ENCODE measurements at regions not wholly inside any gene's neighbourhood (a gene's known extent, or its start where the extent isn't known, plus 50 kb on each side); places are given as distances from the start of the nearest gene placed in this dataset.

DNA sequence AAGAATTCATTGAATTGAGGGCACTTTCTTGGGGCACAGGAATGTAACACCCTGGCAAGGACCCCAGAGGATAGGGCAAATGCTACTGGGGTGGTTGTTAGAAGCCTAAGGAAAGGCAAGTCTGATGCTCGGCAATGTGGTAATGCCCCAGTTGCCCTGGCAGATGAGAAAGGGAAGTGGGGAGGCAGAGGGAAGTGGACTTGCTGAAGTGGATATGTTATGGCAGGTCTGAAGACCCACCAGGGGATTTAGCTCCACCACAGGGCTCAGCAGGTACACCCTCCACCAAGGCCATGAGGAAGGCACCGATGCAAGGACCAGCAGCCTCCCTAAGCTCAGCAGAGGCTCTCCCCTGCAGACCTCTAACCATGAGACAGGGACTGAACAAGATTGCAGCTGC lies 184.8 kb downstream of the IRX5 start:
- Histone ChIP-seq H3K36me3 (ENCODE audit: control insufficient read depth, low read length) (no peaks in the 10 kb centered on the region), H3K27me3 (ENCODE audit: control insufficient read depth, low read length) (no peaks in the 10 kb centered on the region), H3K4me3 (ENCODE audit: low read length) (no peak overlapping the region), H4K20me1 (ENCODE audit: control insufficient read depth, insufficient read depth, low read depth, low read length) (no peaks in the 10 kb centered on the region), H3K4me2 (ENCODE audit: low read length) (no peak overlapping the region), H3K9me2 (replicated peaks; ENCODE audit: control insufficient read depth, low read length) (no peaks in the 10 kb centered on the region), H3K4me1 (ENCODE audit: control insufficient read depth, low read length) (no peaks in the 10 kb centered on the region), H3K27ac (ENCODE audit: low read depth, low read length) (no peak overlapping the region), H3F3A (ENCODE audit: control insufficient read depth, insufficient read depth) (no peaks in the 10 kb centered on the region), H3K9me3 (ENCODE audit: control insufficient read depth, insufficient read depth, low read length) (no peaks in the 10 kb centered on the region), H3K79me2 (ENCODE audit: control insufficient read depth, low read length) (no peaks in the 10 kb centered on the region)
- TF ChIP-seq, protein P1, sequence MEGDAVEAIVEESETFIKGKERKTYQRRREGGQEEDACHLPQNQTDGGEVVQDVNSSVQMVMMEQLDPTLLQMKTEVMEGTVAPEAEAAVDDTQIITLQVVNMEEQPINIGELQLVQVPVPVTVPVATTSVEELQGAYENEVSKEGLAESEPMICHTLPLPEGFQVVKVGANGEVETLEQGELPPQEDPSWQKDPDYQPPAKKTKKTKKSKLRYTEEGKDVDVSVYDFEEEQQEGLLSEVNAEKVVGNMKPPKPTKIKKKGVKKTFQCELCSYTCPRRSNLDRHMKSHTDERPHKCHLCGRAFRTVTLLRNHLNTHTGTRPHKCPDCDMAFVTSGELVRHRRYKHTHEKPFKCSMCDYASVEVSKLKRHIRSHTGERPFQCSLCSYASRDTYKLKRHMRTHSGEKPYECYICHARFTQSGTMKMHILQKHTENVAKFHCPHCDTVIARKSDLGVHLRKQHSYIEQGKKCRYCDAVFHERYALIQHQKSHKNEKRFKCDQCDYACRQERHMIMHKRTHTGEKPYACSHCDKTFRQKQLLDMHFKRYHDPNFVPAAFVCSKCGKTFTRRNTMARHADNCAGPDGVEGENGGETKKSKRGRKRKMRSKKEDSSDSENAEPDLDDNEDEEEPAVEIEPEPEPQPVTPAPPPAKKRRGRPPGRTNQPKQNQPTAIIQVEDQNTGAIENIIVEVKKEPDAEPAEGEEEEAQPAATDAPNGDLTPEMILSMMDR (IDR thresholded peaks at IDR 0.05; ENCODE audit: low read depth, low read length, poor library complexity, severe bottlenecking), result no peak

DNA sequence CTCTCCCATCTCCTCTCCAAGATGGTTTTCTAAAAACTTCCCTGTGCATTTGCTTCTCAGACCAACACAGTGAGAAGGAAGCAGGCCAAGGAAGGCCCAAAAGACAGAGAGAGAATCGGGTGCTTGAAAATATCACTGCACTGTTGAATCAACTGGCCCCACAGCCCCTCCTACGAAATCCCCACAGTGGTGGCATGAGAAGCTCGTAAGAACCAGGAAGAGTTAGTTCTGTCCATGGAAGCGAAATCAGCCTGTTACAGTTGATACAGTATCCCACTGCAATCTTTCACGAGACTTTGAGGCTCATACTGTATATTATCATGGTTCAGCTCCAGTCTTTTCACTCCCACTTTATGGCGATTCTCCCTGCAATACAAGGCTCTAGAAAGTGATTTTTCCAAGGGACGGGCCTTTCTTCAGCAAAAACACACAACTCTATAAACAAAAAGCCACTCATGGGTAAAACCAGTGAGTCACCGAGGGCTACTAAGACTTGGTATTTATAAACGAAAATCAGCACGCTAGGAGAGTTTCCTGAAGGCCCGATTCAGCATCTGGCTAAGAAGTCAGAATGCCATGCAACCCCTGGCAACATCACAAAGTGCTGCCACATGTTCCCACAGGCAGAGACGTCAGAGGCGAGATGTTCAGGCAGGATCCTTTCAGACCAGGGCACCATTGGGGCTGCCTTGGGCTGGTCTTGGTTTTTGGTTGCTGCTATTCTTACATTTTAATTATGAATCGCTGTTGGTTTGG lies 185.7 kb downstream of the IRX5 start:
- no peak overlapping the region for H3K4me2 ChIP-seq (ENCODE audit: low read length)
- H3K79me2 ChIP-seq (ENCODE audit: control insufficient read depth, low read length), result no peaks in the 10 kb centered on the region
- H3K36me3 ChIP-seq (ENCODE audit: control insufficient read depth, low read length), result no peaks in the 10 kb centered on the region
- no peaks in the 10 kb centered on the region for H3K9me3 ChIP-seq (ENCODE audit: control insufficient read depth, insufficient read depth, low read length)
- H3K4me3 ChIP-seq (ENCODE audit: low read length), result no peak overlapping the region
- H3K4me1 ChIP-seq (ENCODE audit: control insufficient read depth, low read length), result no peaks in the 10 kb centered on the region
- TF ChIP-seq, protein P1 (IDR thresholded peaks at IDR 0.05; ENCODE audit: low read depth, low read length, poor library complexity, severe bottlenecking), result no peak
- no peak for TF ChIP-seq EZH2phosphoT487 (IDR thresholded peaks at IDR 0.05; ENCODE audit: borderline replicate concordance, low read length)
- no peaks in the 10 kb centered on the region for H3F3A ChIP-seq (ENCODE audit: control insufficient read depth, insufficient read depth)
- H3K27ac ChIP-seq (ENCODE audit: low read depth, low read length), result no peak overlapping the region
- H3K27me3 ChIP-seq (ENCODE audit: control insufficient read depth, low read length), result no peaks in the 10 kb centered on the region
- no peaks in the 10 kb centered on the region for H4K20me1 ChIP-seq (ENCODE audit: control insufficient read depth, insufficient read depth, low read depth, low read length)
- no peaks in the 10 kb centered on the region for H3K9me2 ChIP-seq (replicated peaks; ENCODE audit: control insufficient read depth, low read length)

DNA sequence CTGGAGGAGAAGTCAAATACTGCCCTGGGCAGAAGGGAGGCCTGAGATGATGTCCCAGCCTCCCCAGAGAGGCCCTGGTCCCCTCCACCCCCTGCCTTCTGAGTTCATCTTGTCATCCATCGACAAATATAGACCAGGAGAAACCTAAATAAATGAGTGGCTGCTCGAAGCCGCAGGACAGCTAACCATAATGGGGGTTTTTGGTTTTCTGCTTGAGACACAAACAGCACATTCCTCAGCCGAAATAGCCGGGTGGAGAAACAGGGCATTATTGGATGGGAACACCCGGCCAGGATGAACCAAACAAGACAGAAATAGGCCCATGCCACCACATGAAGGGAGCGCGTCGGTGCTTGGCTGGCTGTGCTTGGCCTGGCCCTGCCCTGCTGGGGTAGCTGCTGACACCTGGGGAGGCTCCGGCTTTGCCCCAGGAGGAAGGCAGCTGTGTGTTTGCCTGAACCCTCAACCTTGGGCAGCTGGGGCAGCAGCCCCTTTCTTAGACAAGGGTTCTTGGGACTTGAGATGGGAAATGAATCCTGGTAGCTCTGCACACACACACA lies 188.1 kb downstream of the IRX5 start:
- Histone ChIP-seq H3K79me2 (ENCODE audit: control insufficient read depth, low read length) (no peaks in the 10 kb centered on the region), H3F3A (ENCODE audit: control insufficient read depth, insufficient read depth) (no peaks in the 10 kb centered on the region), H3K27me3 (ENCODE audit: control insufficient read depth, low read length) (no peaks in the 10 kb centered on the region), H4K20me1 (ENCODE audit: control insufficient read depth, insufficient read depth, low read depth, low read length) (no peaks in the 10 kb centered on the region), H3K9me3 (ENCODE audit: control insufficient read depth, insufficient read depth, low read length) (no peaks in the 10 kb centered on the region), H3K4me3 (ENCODE audit: low read length) (no peak overlapping the region), H3K36me3 (ENCODE audit: control insufficient read depth, low read length) (no peaks in the 10 kb centered on the region), H3K4me2 (ENCODE audit: low read length) (no peak overlapping the region), H3K27ac (ENCODE audit: low read depth, low read length) (no peak overlapping the region), H3K9me2 (replicated peaks; ENCODE audit: control insufficient read depth, low read length) (no peaks in the 10 kb centered on the region), H3K4me1 (ENCODE audit: control insufficient read depth, low read length) (no peaks in the 10 kb centered on the region)
- TF ChIP-seq EZH2phosphoT487 (IDR thresholded peaks at IDR 0.05; ENCODE audit: borderline replicate concordance, low read length), result no peak
- TF ChIP-seq, protein P1 (IDR thresholded peaks at IDR 0.05; ENCODE audit: low read depth, low read length, poor library complexity, severe bottlenecking), result no peak

Data from DOHH2 (cell line).